ENCODE measurements at regions not wholly inside any gene's neighbourhood (a gene's known extent, or its start where the extent isn't known, plus 50 kb on each side); places are given as distances from the start of the nearest gene placed in this dataset.
A peak's percentile ranks its signal among the peaks of the same experiment; 100 is the strongest.

DNA sequence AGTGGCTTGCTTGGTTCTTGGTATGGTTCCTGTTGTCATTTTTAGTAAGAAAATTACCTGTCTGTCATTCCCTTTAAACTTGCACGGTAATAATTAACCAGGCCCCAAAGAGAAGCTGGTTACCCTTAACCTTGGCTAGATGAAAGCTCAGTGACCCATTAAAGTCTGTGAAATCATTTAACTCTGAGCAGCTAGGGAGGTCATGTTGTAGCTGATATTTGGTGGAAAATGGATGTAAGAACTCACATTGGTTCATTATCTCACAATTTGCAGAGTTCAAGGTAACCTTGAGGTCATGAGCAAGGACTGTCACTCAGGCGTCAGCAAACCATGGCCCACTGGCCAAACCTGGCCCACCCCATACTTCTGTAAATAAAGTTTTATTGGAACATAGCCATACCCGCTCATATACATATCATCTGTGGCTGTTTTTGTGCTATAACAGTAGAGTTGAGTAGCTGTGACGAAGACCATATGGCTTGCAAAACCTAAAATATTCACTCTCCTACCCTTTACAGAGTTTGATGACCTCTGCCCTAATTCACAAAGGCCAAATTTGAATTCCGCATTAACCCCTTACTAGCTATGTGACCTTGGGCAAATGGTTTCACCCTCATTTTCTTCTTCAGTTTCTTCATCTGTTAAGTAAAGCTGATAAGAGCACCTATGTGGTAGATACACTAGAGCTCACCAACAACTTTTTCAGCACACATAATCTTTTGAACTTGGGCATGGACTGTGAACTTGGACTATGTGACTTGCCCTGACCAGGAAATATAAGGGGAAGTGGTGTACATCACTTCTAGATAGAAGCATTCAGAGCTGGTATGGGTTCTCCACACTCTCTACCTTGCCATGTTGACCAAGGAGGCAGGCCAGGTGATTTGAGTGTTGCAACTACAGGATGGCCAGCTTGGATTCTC is 61.5 kb upstream of the CPEB4 start (continued):
- TF ChIP-seq MED13 (CRISPR knock-in tag; IDR thresholded peaks at IDR 0.05) (peak; percentile 40; the same call in 1 of the 2 replicates), ZNF691 (CRISPR knock-in tag; IDR thresholded peaks at IDR 0.05; ENCODE audit: borderline replicate concordance, low read depth) (no peak), CCAR2 (optimal IDR thresholded peaks at IDR 0.05; ENCODE audit: low read depth, low read length) (no peak), ZNF652 (CRISPR knock-in tag; IDR thresholded peaks at IDR 0.05; ENCODE audit: borderline replicate concordance, low read depth) (peak; percentile 92), CREM (IDR thresholded peaks at IDR 0.05) (no peak; the same call in 1 of the 2 replicates), CREM (CRISPR knock-in tag; IDR thresholded peaks at IDR 0.05) (no peak), NPAS2 (CRISPR knock-in tag; IDR thresholded peaks at IDR 0.05; ENCODE audit: borderline replicate concordance) (no peak), NFYB (CRISPR knock-in tag; IDR thresholded peaks at IDR 0.05) (no peak), IRF2 (CRISPR knock-in tag; IDR thresholded peaks at IDR 0.05) (no peak), FOXM1 (CRISPR knock-in tag; IDR thresholded peaks at IDR 0.05) (no peak), SRY (CRISPR knock-in tag; IDR thresholded peaks at IDR 0.05) (no peak; the same call in 1 of the 2 replicates), NFRKB (IDR thresholded peaks at IDR 0.05) (no peak), ELF4 (CRISPR knock-in tag; IDR thresholded peaks at IDR 0.05; ENCODE audit: borderline replicate concordance) (no peak), PAX8 (CRISPR knock-in tag; IDR thresholded peaks at IDR 0.05; ENCODE audit: borderline replicate concordance) (no peak), AGO1 (IDR thresholded peaks at IDR 0.05; ENCODE audit: low read depth, low read length, poor library complexity, severe bottlenecking) (no peak), ZNF556 (CRISPR knock-in tag; IDR thresholded peaks at IDR 0.05; ENCODE audit: borderline replicate concordance) (no peak), PITX1 (CRISPR knock-in tag; IDR thresholded peaks at IDR 0.05) (no peak; the same call in 1 of the 2 replicates), SNRNP70 (IDR thresholded peaks at IDR 0.05; ENCODE audit: low read depth, low read length) (no peak), ATM (IDR thresholded peaks at IDR 0.05; ENCODE audit: borderline replicate concordance) (no peak), ZUFSP (CRISPR knock-in tag; IDR thresholded peaks at IDR 0.05; ENCODE audit: borderline replicate concordance) (no peak), ZNF333 (CRISPR knock-in tag; IDR thresholded peaks at IDR 0.05; ENCODE audit: borderline replicate concordance) (no peak), MTF1 (CRISPR knock-in tag; IDR thresholded peaks at IDR 0.05) (no peak), SAP130 (CRISPR knock-in tag; IDR thresholded peaks at IDR 0.05; ENCODE audit: low read depth) (peak; percentile 50), TBX3 (IDR thresholded peaks at IDR 0.05; ENCODE audit: borderline replicate concordance) (no peak), ATF1 (CRISPR knock-in tag; IDR thresholded peaks at IDR 0.05) (no peak), AHR (CRISPR knock-in tag; IDR thresholded peaks at IDR 0.05) (no peak), TARDBP (CRISPR knock-in tag; IDR thresholded peaks at IDR 0.05) (0 out of 2 replicates have a peak, but pooled peaks have one; percentile 24)
- TF ChIP-seq, protein P1, sequence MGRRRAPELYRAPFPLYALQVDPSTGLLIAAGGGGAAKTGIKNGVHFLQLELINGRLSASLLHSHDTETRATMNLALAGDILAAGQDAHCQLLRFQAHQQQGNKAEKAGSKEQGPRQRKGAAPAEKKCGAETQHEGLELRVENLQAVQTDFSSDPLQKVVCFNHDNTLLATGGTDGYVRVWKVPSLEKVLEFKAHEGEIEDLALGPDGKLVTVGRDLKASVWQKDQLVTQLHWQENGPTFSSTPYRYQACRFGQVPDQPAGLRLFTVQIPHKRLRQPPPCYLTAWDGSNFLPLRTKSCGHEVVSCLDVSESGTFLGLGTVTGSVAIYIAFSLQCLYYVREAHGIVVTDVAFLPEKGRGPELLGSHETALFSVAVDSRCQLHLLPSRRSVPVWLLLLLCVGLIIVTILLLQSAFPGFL (CRISPR knock-in tag; IDR thresholded peaks at IDR 0.05), result no peak
- TF ChIP-seq, protein P2, sequence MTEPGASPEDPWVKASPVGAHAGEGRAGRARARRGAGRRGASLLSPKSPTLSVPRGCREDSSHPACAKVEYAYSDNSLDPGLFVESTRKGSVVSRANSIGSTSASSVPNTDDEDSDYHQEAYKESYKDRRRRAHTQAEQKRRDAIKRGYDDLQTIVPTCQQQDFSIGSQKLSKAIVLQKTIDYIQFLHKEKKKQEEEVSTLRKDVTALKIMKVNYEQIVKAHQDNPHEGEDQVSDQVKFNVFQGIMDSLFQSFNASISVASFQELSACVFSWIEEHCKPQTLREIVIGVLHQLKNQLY (CRISPR knock-in tag; IDR thresholded peaks at IDR 0.05), result no peak

All from HepG2 (cell line).